ENCODE measurements at regions not wholly inside any gene's neighbourhood (a gene's known extent, or its start where the extent isn't known, plus 50 kb on each side); places are given as distances from the start of the nearest gene placed in this dataset.

- TF ChIP-seq CTCF (conservative IDR thresholded peaks at IDR 0.05; ENCODE audit: low read depth in 2 of 2): no peak
- TF ChIP-seq EZH2phosphoT487 (IDR thresholded peaks at IDR 0.05; ENCODE audit: unreplicated experiment): no peak
- no peak for TF ChIP-seq POLR2AphosphoS5 (IDR thresholded peaks at IDR 0.05; ENCODE audit: low read depth)
- TF ChIP-seq EZH2 (IDR thresholded peaks at IDR 0.05; ENCODE audit: low read depth, unreplicated experiment): no peak
- TF ChIP-seq STAT1 (IDR thresholded peaks at IDR 0.05; ENCODE audit: unreplicated experiment): no peak
- no peak for TF ChIP-seq ETS1 (IDR thresholded peaks at IDR 0.05)
- TF ChIP-seq CREB1 (CRISPR knock-in tag; IDR thresholded peaks at IDR 0.05; ENCODE audit: low read depth): no peak
Observed at GRCh38 chrX:42978655-42979379, 200.9 kb upstream of the PPP1R2C start.

Data from GM23338 (cell line).